Esophagus squamous epithelium (tissue), 4 donors: ENCODE measurements at regions not wholly inside any gene's neighbourhood (a gene's known extent, or its start where the extent isn't known, plus 50 kb on each side); places are given as distances from the start of the nearest gene placed in this dataset.

Source experiments
- CTCF ChIP-seq, 6 experiments: fragments of 450-650 bp in 4 of 6; fragments of 200-600 bp in 2 of 6; sonication (generic) in 2 of 6; IDR thresholded peaks; one replicate each; pipeline ENCODE4 v1.5.1; 2016 to 2019; ENCODE audit warnings: antibody characterized with exemption in 6 of 6, mild to moderate bottlenecking in 4 of 6, moderate library complexity in 4 of 6
- POLR2A ChIP-seq, 4 donors: fragments of 450-650 bp; IDR thresholded peaks; one replicate each; pipeline ENCODE4 v1.6.1; 2017; ENCODE audit warnings: antibody characterized with exemption in 4 of 4, mild to moderate bottlenecking in 4 of 4, moderate library complexity in 3 of 4

- TF ChIP-seq CTCF (IDR thresholded peaks at IDR 0.05) (no peak), POLR2A (IDR thresholded peaks at IDR 0.05) (no peak)
These were observed 135.1 kb downstream of the PHETA1 start for GRCh38 chr12:111233786-111234185.
